CD4-positive, alpha-beta T cell treated with Interleukin-4 for 1 hour (primary cell): ENCODE measurements at regions not wholly inside any gene's neighbourhood (a gene's known extent, or its start where the extent isn't known, plus 50 kb on each side); places are given as distances from the start of the nearest gene placed in this dataset.

Experiments
- DNase-seq, 2 donors: peaks; one replicate each; pipeline ENCODE4 v3.0.0-alpha.2; 2020 to 2022

- DNase-seq = no peak
Measured at GRCh38 chr2:157076526-157077161, 180.9 kb upstream of the GALNT5 start.

GRCh38 chr2:157077753-157078350 lies 179.7 kb upstream of the GALNT5 start:
- DNase-seq = no peak

- no peak for DNase-seq
Measured at GRCh38 chr2:157082950-157083349, 174.6 kb upstream of the GALNT5 start.

GRCh38 chr2:157085522-157085921 lies 172.0 kb upstream of the GALNT5 start:
- DNase-seq = no peak

GRCh38 chr2:157087373-157088002 lies 170.0 kb upstream of the GALNT5 start:
- DNase-seq = no peak

GRCh38 chr2:157093666-157094065 lies 163.8 kb upstream of the GALNT5 start:
- no peak for DNase-seq

- DNase-seq = no peak
Measured at GRCh38 chr2:157105372-157105771, 152.1 kb upstream of the GALNT5 start.

GRCh38 chr2:157106950-157107349 lies 150.6 kb upstream of the GALNT5 start:
- no peak for DNase-seq

GRCh38 chr2:157107460-157107859 lies 150.0 kb upstream of the GALNT5 start:
- no peak for DNase-seq

- DNase-seq = no peak
Measured at GRCh38 chr2:157107877-157108276, 149.6 kb upstream of the GALNT5 start.

- DNase-seq = no peak
Measured at GRCh38 chr2:157122776-157123175, 134.7 kb upstream of the GALNT5 start.

GRCh38 chr2:157124731-157125130 lies 132.8 kb upstream of the GALNT5 start:
- no peak for DNase-seq

GRCh38 chr2:157125685-157126084 lies 131.8 kb upstream of the GALNT5 start:
- no peak for DNase-seq

- DNase-seq = no peak
Measured at GRCh38 chr2:157127249-157128012, 130.1 kb upstream of the GALNT5 start.

- no peak for DNase-seq
Measured at GRCh38 chr2:157143901-157144300, 113.6 kb upstream of the GALNT5 start.

GRCh38 chr2:157149270-157149669 lies 108.2 kb upstream of the GALNT5 start:
- no peak for DNase-seq

GRCh38 chr2:157150747-157151146 lies 106.8 kb upstream of the GALNT5 start:
- DNase-seq = no peak

GRCh38 chr2:157152362-157152761 lies 105.1 kb upstream of the GALNT5 start:
- DNase-seq = no peak

- DNase-seq = no peak
Measured at GRCh38 chr2:157155992-157156391, 101.5 kb upstream of the GALNT5 start.

GRCh38 chr2:157158111-157158510 lies 99.4 kb upstream of the GALNT5 start:
- no peak for DNase-seq

GRCh38 chr2:157159221-157159934 lies 98.1 kb upstream of the GALNT5 start:
- DNase-seq = no peak

- no peak for DNase-seq
Measured at GRCh38 chr2:157160111-157160510, 97.4 kb upstream of the GALNT5 start.

- no peak for DNase-seq
Measured at GRCh38 chr2:157164370-157164769, 93.1 kb upstream of the GALNT5 start.
